ENCODE measurements at regions not wholly inside any gene's neighbourhood (a gene's known extent, or its start where the extent isn't known, plus 50 kb on each side); places are given as distances from the start of the nearest gene placed in this dataset.

GRCh38 chr15:46933332-46933731, 784.0 kb upstream of the SEMA6D start:
- ATAC-seq (no peak), DNase-seq (ENCODE audit: low read depth, low spot score) (no peak), FAIRE-seq (no peak)
- ChIA-PET SMC1A (ENCODE audit: uncharacterized antibody, unreplicated experiment) (interaction anchor here (1.3 kb wide), 1 partner anchor 13 kb away, joined by 3 read pairs; no protein-coding TSS in a partner anchor), RAD21 (ENCODE audit: unreplicated experiment) (no interaction called here), CTCF (no interaction called here), POLR2A (no interaction called here)
- Histone ChIP-seq H3K4me3 (no peak overlapping the region), H3K36me3 (ENCODE audit: control insufficient read depth in 2 of 2, insufficient read depth in 2 of 2, low read length in 1 of 2) (no peaks in the 10 kb centered on the region), H3K27me3 (replicated peaks in 1 of 2; ENCODE audit: control insufficient read depth in 2 of 2, insufficient read depth in 2 of 2, low read length in 1 of 2) (no peaks in the 10 kb centered on the region), H3K9me3 (replicated peaks; ENCODE audit: control insufficient read depth, insufficient read depth, low read length) (no peaks in the 10 kb centered on the region), H3K9ac (ENCODE audit: control insufficient read depth, insufficient read depth, low read length) (no peak overlapping the region), H3K4me1 (ENCODE audit: control insufficient read depth, insufficient read depth, low read length) (no peaks in the 10 kb centered on the region), H3K27ac (ENCODE audit: control insufficient read depth, insufficient read depth) (no peak overlapping the region), H4K20me1 (ENCODE audit: control insufficient read depth, insufficient read depth) (no peaks in the 10 kb centered on the region), H2AFZ (ENCODE audit: control insufficient read depth, low read depth, low read length) (no peak overlapping the region), H3K4me2 (ENCODE audit: control insufficient read depth, insufficient read depth) (no peak overlapping the region), H3K79me2 (ENCODE audit: control insufficient read depth, insufficient read depth, low read length) (no peaks in the 10 kb centered on the region)
- intact Hi-C loops (cut with micrococcal nuclease; ENCODE audit: unreplicated experiment) (no loop called here), in situ Hi-C loops (cut with MboI) (no loop called here)
- 36% methylated on average over 4 of the region's 4 CpGs for WGBS (ENCODE audit: insufficient coverage, insufficient replicate concordance, low lambda C conversion rate, missing lambda C conversion rate)
- no TSS peak for BruUV-seq (replicated peaks)
- TF ChIP-seq EGR1 (IDR thresholded peaks at IDR 0.05; ENCODE audit: borderline replicate concordance in 1 of 2, low read depth in 2 of 2, low read length in 2 of 2) (no peak), TAF1 (IDR thresholded peaks at IDR 0.05; ENCODE audit: borderline replicate concordance, low read depth, low read length) (no peak), IKZF2 (IDR thresholded peaks at IDR 0.05) (no peak), JUNB (IDR thresholded peaks at IDR 0.05) (no peak), TARDBP (IDR thresholded peaks at IDR 0.05; ENCODE audit: borderline replicate concordance) (no peak), PAX8 (IDR thresholded peaks at IDR 0.05) (no peak), NKRF (conservative IDR thresholded peaks at IDR 0.05) (no peak), IRF3 (IDR thresholded peaks at IDR 0.05) (no peak), USF1 (IDR thresholded peaks at IDR 0.05; ENCODE audit: borderline replicate concordance, extremely low read length, insufficient read depth, low read depth, low read length) (no peak), REST (IDR thresholded peaks at IDR 0.05; ENCODE audit: low read depth, low read length) (no peak), PRDM15 (CRISPR knock-in tag; IDR thresholded peaks at IDR 0.05) (no peak), MAX (IDR thresholded peaks at IDR 0.05; ENCODE audit: low read depth, low read length) (no peak), RCOR1 (conservative IDR thresholded peaks at IDR 0.05; ENCODE audit: low read depth, low read length) (no peak)

Measured in GM12878 (cell line).